HEK293 (cell line): ENCODE measurements at regions not wholly inside any gene's neighbourhood (a gene's known extent, or its start where the extent isn't known, plus 50 kb on each side); places are given as distances from the start of the nearest gene placed in this dataset.

Source experiments
- ATF2 ChIP-seq: fragments of 450-650 bp; formaldehyde crosslinking; IDR thresholded peaks from 2 replicates; pipeline ENCODE4 v1.5.1; 2016; ENCODE audit warnings: missing biosample characterization, missing genetic modification characterization, low read depth
- CTCF ChIP-seq: fragments of 450-650 bp; formaldehyde crosslinking; IDR thresholded peaks from 2 replicates; pipeline ENCODE4 v1.5.1; 2016; ENCODE audit warnings: missing biosample characterization, missing genetic modification characterization
- KLF9 ChIP-seq: fragments of 450-650 bp; formaldehyde crosslinking; IDR thresholded peaks from 2 replicates; pipeline ENCODE4 v1.5.1; 2016; ENCODE audit warnings: missing biosample characterization, missing genetic modification characterization, low read depth
- REST ChIP-seq: fragments of 450-650 bp; formaldehyde crosslinking; IDR thresholded peaks from 2 replicates; pipeline ENCODE4 v1.5.1; 2016; ENCODE audit warnings: missing biosample characterization, missing genetic modification characterization
- YY1 ChIP-seq: fragments of 450-650 bp; formaldehyde crosslinking; IDR thresholded peaks from 2 replicates; pipeline ENCODE4 v1.5.1; 2018; ENCODE audit warnings: missing biosample characterization, missing genetic modification characterization
- ZBTB26 ChIP-seq: fragments of 450-650 bp; formaldehyde crosslinking; optimal IDR thresholded peaks from 2 replicates; pipeline ENCODE3; 2016; ENCODE audit warnings: missing biosample characterization, mild to moderate bottlenecking, missing genetic modification characterization
- ZFP69B ChIP-seq: fragments of 450-650 bp; formaldehyde crosslinking; IDR thresholded peaks from 2 replicates; pipeline ENCODE4 v1.5.1; 2016; ENCODE audit warnings: missing biosample characterization, missing genetic modification characterization
- ZNF585B ChIP-seq: fragments of 450-650 bp; formaldehyde crosslinking; IDR thresholded peaks from 2 replicates; pipeline ENCODE4 v1.5.1; 2016; ENCODE audit warnings: missing biosample characterization, missing genetic modification characterization
- ZNF701 ChIP-seq: fragments of 450-650 bp; formaldehyde crosslinking; IDR thresholded peaks from 2 replicates; pipeline ENCODE4 v1.5.1; 2016; ENCODE audit warnings: missing biosample characterization, missing genetic modification characterization
- ZNF837 ChIP-seq: fragments of 450-650 bp; formaldehyde crosslinking; IDR thresholded peaks from 2 replicates; pipeline ENCODE4 v1.5.1; 2016; ENCODE audit warnings: missing biosample characterization, missing genetic modification characterization
- TF ChIP-seq, protein P1 (sequence below): fragments of 450-650 bp; formaldehyde crosslinking; IDR thresholded peaks from 2 replicates; pipeline ENCODE4 v1.5.1; 2016; ENCODE audit warnings: missing biosample characterization, missing genetic modification characterization
- TF ChIP-seq, protein P2 (sequence below): fragments of 450-650 bp; formaldehyde crosslinking; IDR thresholded peaks from 2 replicates; pipeline ENCODE4 v1.5.1; 2017; ENCODE audit warnings: missing biosample characterization, missing genetic modification characterization

- TF ChIP-seq ATF2 (tag by site-specific recombination), result no peak
- no peak for TF ChIP-seq ZFP69B (tag by site-specific recombination)
- no peak for TF ChIP-seq ZBTB26 (tag by site-specific recombination)
- no peak for TF ChIP-seq CTCF
- TF ChIP-seq, protein P1, sequence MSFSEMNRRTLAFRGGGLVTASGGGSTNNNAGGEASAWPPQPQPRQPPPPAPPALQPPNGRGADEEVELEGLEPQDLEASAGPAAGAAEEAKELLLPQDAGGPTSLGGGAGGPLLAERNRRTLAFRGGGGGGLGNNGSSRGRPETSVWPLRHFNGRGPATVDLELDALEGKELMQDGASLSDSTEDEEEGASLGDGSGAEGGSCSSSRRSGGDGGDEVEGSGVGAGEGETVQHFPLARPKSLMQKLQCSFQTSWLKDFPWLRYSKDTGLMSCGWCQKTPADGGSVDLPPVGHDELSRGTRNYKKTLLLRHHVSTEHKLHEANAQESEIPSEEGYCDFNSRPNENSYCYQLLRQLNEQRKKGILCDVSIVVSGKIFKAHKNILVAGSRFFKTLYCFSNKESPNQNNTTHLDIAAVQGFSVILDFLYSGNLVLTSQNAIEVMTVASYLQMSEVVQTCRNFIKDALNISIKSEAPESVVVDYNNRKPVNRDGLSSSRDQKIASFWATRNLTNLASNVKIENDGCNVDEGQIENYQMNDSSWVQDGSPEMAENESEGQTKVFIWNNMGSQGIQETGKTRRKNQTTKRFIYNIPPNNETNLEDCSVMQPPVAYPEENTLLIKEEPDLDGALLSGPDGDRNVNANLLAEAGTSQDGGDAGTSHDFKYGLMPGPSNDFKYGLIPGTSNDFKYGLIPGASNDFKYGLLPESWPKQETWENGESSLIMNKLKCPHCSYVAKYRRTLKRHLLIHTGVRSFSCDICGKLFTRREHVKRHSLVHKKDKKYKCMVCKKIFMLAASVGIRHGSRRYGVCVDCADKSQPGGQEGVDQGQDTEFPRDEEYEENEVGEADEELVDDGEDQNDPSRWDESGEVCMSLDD, result no peak
- no peak for TF ChIP-seq REST
- TF ChIP-seq ZNF701 (tag by site-specific recombination), result no peak
- no peak for TF ChIP-seq ZNF837 (tag by site-specific recombination)
- TF ChIP-seq YY1, result no peak
- no peak for TF ChIP-seq KLF9 (tag by site-specific recombination)
- TF ChIP-seq, protein P2, sequence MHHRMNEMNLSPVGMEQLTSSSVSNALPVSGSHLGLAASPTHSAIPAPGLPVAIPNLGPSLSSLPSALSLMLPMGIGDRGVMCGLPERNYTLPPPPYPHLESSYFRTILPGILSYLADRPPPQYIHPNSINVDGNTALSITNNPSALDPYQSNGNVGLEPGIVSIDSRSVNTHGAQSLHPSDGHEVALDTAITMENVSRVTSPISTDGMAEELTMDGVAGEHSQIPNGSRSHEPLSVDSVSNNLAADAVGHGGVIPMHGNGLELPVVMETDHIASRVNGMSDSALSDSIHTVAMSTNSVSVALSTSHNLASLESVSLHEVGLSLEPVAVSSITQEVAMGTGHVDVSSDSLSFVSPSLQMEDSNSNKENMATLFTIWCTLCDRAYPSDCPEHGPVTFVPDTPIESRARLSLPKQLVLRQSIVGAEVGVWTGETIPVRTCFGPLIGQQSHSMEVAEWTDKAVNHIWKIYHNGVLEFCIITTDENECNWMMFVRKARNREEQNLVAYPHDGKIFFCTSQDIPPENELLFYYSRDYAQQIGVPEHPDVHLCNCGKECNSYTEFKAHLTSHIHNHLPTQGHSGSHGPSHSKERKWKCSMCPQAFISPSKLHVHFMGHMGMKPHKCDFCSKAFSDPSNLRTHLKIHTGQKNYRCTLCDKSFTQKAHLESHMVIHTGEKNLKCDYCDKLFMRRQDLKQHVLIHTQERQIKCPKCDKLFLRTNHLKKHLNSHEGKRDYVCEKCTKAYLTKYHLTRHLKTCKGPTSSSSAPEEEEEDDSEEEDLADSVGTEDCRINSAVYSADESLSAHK (tag by site-specific recombination), result no peak
- no peak for TF ChIP-seq ZNF585B (tag by site-specific recombination)
These were observed 121.3 kb upstream of the EEF1E1 start for GRCh38 chr6:8223678-8224077.
